Hepatocyte (in vitro differentiated cells): ENCODE measurements at regions not wholly inside any gene's neighbourhood (a gene's known extent, or its start where the extent isn't known, plus 50 kb on each side); places are given as distances from the start of the nearest gene placed in this dataset.

Experiments
- EZH2 ChIP-seq: fragments of 200-600 bp; sonication (generic); IDR thresholded peaks from 2 replicates; pipeline ENCODE4 v1.6.1; 2016; ENCODE audit warnings: antibody characterized with exemption, mild to moderate bottlenecking, borderline replicate concordance
- EZH2phosphoT487 ChIP-seq: fragments of 200-600 bp; sonication (generic); IDR thresholded peaks from one replicate; pipeline ENCODE4 v1.6.1; 2018; ENCODE audit warnings: antibody characterized with exemption, mild to moderate bottlenecking, low read depth, moderate library complexity; ENCODE audit not compliant: unreplicated experiment, severe bottlenecking
- TF ChIP-seq, protein P1 (sequence below): fragments of 200-600 bp; sonication (generic); IDR thresholded peaks from 2 replicates; pipeline ENCODE4 v1.5.1; 2016; ENCODE audit warnings: antibody characterized with exemption, mild to moderate bottlenecking; ENCODE audit not compliant: poor library complexity

- TF ChIP-seq, protein P1, sequence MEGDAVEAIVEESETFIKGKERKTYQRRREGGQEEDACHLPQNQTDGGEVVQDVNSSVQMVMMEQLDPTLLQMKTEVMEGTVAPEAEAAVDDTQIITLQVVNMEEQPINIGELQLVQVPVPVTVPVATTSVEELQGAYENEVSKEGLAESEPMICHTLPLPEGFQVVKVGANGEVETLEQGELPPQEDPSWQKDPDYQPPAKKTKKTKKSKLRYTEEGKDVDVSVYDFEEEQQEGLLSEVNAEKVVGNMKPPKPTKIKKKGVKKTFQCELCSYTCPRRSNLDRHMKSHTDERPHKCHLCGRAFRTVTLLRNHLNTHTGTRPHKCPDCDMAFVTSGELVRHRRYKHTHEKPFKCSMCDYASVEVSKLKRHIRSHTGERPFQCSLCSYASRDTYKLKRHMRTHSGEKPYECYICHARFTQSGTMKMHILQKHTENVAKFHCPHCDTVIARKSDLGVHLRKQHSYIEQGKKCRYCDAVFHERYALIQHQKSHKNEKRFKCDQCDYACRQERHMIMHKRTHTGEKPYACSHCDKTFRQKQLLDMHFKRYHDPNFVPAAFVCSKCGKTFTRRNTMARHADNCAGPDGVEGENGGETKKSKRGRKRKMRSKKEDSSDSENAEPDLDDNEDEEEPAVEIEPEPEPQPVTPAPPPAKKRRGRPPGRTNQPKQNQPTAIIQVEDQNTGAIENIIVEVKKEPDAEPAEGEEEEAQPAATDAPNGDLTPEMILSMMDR: no peak
- TF ChIP-seq EZH2phosphoT487 (no peak), EZH2 (no peak)
These were observed 499.6 kb upstream of the SYNCRIP start for GRCh38 chr6:86142326-86142725.
